SK-N-SH (cell line): ENCODE measurements at regions not wholly inside any gene's neighbourhood (a gene's known extent, or its start where the extent isn't known, plus 50 kb on each side); places are given as distances from the start of the nearest gene placed in this dataset.

Experiments
- ELF1 ChIP-seq: IDR thresholded peaks from 2 replicates; pipeline ENCODE4 v1.4.0; 2012
- EP300 ChIP-seq, 2 experiments: IDR thresholded peaks; 2 replicates each; pipeline versions ENCODE4 v1.4.0 to v1.6.1; 2012; ENCODE audit warnings: borderline replicate concordance in 1 of 2, low read depth in 1 of 2, low read length in 1 of 2
- EZH2phosphoT487 ChIP-seq: fragments of 200-600 bp; sonication (generic); IDR thresholded peaks from 2 replicates; pipeline ENCODE4 v1.6.1; 2017; ENCODE audit warnings: low read depth, mixed run types, mild to moderate bottlenecking, antibody characterized with exemption, moderate library complexity, borderline replicate concordance
- FOSL2 ChIP-seq: IDR thresholded peaks from 2 replicates; pipeline ENCODE4 v1.4.0; 2012; ENCODE audit warnings: low read depth, mild to moderate bottlenecking, moderate library complexity, borderline replicate concordance
- FOXM1 ChIP-seq: IDR thresholded peaks from 2 replicates; pipeline ENCODE4 v1.4.0; 2012; ENCODE audit warnings: low read depth, mild to moderate bottlenecking
- GABPA ChIP-seq: IDR thresholded peaks from 2 replicates; pipeline ENCODE4 v1.4.0; 2012; ENCODE audit warnings: low read depth, mild to moderate bottlenecking
- MEF2A ChIP-seq: IDR thresholded peaks from 2 replicates; pipeline ENCODE4 v1.4.0; 2012; ENCODE audit warnings: low read depth, borderline replicate concordance
- RAD21 ChIP-seq: IDR thresholded peaks from 2 replicates; pipeline ENCODE4 v1.6.1; 2012; ENCODE audit warnings: mild to moderate bottlenecking, low read length
- REST ChIP-seq: IDR thresholded peaks from 2 replicates; pipeline ENCODE4 v1.6.1; 2012; ENCODE audit warnings: mild to moderate bottlenecking, low read depth, low read length, moderate library complexity
- RFX5 ChIP-seq: IDR thresholded peaks from 2 replicates; pipeline ENCODE4 v1.6.1; 2012; ENCODE audit warnings: mild to moderate bottlenecking, improper control_type of control experiment, low read length
- RXRA ChIP-seq: IDR thresholded peaks from 2 replicates; pipeline ENCODE4 v1.4.0; 2012; ENCODE audit warnings: low read depth, mild to moderate bottlenecking, borderline replicate concordance
- TEAD4 ChIP-seq: IDR thresholded peaks from 2 replicates; pipeline ENCODE4 v1.4.0; 2012; ENCODE audit warnings: mild to moderate bottlenecking, borderline replicate concordance; ENCODE audit not compliant: insufficient read depth
- ZBTB33 ChIP-seq: IDR thresholded peaks from 2 replicates; pipeline ENCODE4 v1.4.0; 2012; ENCODE audit warnings: low read depth, borderline replicate concordance
- TF ChIP-seq, protein P1 (sequence below): fragments of 150-350 bp; IDR thresholded peaks from 2 replicates; pipeline ENCODE4 v1.6.1; 2016; ENCODE audit warnings: mild to moderate bottlenecking, low read depth, low read length
- TF ChIP-seq, protein P2 (sequence below): IDR thresholded peaks from 2 replicates; pipeline ENCODE4; 2012
- TF ChIP-seq, protein P3 (sequence below): IDR thresholded peaks from 2 replicates; pipeline ENCODE4 v1.4.0; 2012; ENCODE audit warnings: low read depth, borderline replicate concordance

- TF ChIP-seq, protein P1, sequence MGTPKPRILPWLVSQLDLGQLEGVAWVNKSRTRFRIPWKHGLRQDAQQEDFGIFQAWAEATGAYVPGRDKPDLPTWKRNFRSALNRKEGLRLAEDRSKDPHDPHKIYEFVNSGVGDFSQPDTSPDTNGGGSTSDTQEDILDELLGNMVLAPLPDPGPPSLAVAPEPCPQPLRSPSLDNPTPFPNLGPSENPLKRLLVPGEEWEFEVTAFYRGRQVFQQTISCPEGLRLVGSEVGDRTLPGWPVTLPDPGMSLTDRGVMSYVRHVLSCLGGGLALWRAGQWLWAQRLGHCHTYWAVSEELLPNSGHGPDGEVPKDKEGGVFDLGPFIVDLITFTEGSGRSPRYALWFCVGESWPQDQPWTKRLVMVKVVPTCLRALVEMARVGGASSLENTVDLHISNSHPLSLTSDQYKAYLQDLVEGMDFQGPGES = no peak
- TF ChIP-seq GABPA (0 out of 2 replicates have a peak, but pooled peaks have one; percentile 13), REST (no peak), RFX5 (no peak), RAD21 (no peak), ELF1 (no peak), MEF2A (peak; percentile 100), ZBTB33 (peak; percentile 86; the same call in 1 of the 2 replicates), FOXM1 (peak; percentile 87), TEAD4 (peak; percentile 97), EZH2phosphoT487 (no peak), EP300 (IDR thresholded peaks at IDR 0.05; ENCODE audit: borderline replicate concordance in 1 of 2, low read depth in 1 of 2, low read length in 1 of 2) (peak; percentile 42 to 99), RXRA (peak; percentile 89), FOSL2 (peak; percentile 96)
- TF ChIP-seq, protein P2, sequence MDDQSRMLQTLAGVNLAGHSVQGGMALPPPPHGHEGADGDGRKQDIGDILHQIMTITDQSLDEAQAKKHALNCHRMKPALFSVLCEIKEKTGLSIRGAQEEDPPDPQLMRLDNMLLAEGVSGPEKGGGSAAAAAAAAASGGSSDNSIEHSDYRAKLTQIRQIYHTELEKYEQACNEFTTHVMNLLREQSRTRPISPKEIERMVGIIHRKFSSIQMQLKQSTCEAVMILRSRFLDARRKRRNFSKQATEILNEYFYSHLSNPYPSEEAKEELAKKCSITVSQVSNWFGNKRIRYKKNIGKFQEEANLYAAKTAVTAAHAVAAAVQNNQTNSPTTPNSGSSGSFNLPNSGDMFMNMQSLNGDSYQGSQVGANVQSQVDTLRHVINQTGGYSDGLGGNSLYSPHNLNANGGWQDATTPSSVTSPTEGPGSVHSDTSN = peak; percentile 96
- TF ChIP-seq, protein P3, sequence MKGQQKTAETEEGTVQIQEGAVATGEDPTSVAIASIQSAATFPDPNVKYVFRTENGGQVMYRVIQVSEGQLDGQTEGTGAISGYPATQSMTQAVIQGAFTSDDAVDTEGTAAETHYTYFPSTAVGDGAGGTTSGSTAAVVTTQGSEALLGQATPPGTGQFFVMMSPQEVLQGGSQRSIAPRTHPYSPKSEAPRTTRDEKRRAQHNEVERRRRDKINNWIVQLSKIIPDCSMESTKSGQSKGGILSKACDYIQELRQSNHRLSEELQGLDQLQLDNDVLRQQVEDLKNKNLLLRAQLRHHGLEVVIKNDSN = no peak
Measured at GRCh38 chr5:39517800-39518199, 93.0 kb upstream of the DAB2 start (continued).
